Activated naive CD4-positive, alpha-beta T cell treated with anti-CD3 and anti-CD28 coated beads, Interleukin-2, amount 10 ng/mL, durations not matched to agents 7 days and 5 days (primary cell): ENCODE measurements at regions not wholly inside any gene's neighbourhood (a gene's known extent, or its start where the extent isn't known, plus 50 kb on each side); places are given as distances from the start of the nearest gene placed in this dataset.
"Not testable (repeated sequence)": the region's sequence is repeated elsewhere in the genome, so short reads cannot be mapped to it uniquely, and the experiment has no call there.

Experiments
- CTCF ChIA-PET: fragments of 350-600 bp; sonication (Branson Sonifier 250); formaldehyde crosslinking; loops from one replicate; lab custom pipeline; 2021; ENCODE audit warnings: antibody characterized with exemption; lab: Charles Lee
- DNase-seq: peaks from one replicate; pipeline ENCODE4 v3.0.0-alpha.2; 2020
- H3K27ac Mint-ChIP-seq: one replicate; pipeline ENCODE4 v1.8.0; 2021; ENCODE audit warnings: mild to moderate bottlenecking, moderate library complexity, mixed read lengths
- H3K27me3 Mint-ChIP-seq: one replicate; pipeline ENCODE4 v1.8.0; 2021; ENCODE audit warnings: mild to moderate bottlenecking, mixed read lengths
- H3K36me3 Mint-ChIP-seq: one replicate; pipeline ENCODE4 v1.8.0; 2021; ENCODE audit warnings: mixed read lengths
- H3K4me1 Mint-ChIP-seq: one replicate; pipeline ENCODE4 v1.8.0; 2021; ENCODE audit warnings: mixed read lengths
- H3K4me3 Mint-ChIP-seq: one replicate; pipeline ENCODE4 v1.8.0; 2021; ENCODE audit warnings: mild to moderate bottlenecking, moderate library complexity, mixed read lengths
- H3K9me3 Mint-ChIP-seq: one replicate; pipeline ENCODE4 v1.8.0; 2021; ENCODE audit warnings: mixed read lengths

DNA sequence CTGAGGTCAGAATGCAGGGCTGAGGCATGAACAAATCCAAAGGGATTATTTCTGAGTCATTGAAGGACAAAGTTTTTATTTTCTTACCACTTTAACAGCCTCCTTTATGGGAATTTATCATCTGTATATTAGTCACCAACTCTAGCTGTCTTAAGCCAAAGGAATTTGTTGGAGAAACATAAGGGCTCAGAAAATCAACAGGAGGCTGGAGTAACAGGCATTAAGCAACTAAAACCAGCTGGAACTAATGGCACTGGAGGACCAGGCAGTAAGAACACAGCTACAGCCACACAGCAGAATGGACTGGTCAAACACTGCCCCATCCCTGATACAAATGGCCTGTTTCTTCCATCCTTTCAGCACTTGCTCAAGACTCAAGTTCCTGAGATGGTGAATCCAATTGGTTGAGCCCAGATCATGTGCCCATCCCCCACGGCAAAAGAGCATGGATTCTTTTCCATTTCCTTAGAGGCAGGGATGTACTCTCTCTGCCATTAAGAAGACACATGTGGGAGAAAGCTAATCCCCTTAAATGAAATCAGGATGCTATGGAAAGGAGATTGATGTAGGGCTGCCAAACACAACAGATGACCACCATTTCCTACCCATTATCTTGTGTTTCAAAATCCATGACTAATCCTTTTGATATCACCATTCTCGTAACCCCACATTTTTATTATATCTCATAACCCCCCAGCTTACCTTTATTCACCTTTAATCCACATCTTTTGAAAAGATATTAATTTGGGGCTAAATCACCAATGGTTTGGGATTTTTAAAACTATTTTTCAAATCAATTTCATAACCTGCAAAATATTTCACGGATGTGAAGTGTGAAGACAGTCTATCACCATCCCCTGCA lies 157.0 kb upstream of the FNDC3A start:
- CTCF ChIA-PET = interaction anchor here (1.2 kb wide), 1 partner anchor 11 kb away, joined by 3 read pairs; no protein-coding TSS in a partner anchor
- H3K27me3 Mint-ChIP-seq = peaks cover 4% of the 10 kb centered on the region
- no peak for DNase-seq
- no peak overlapping the region for H3K4me3 Mint-ChIP-seq
- no peak overlapping the region for H3K27ac Mint-ChIP-seq
- no peaks in the 10 kb centered on the region for H3K9me3 Mint-ChIP-seq
- H3K4me1 Mint-ChIP-seq = peaks cover 13% of the 10 kb centered on the region
- peaks cover 1% of the 10 kb centered on the region for H3K36me3 Mint-ChIP-seq

GRCh38 chr13:48819376-48819775 lies 156.3 kb upstream of the FNDC3A start:
- H3K9me3 Mint-ChIP-seq = no peaks in the 10 kb centered on the region
- DNase-seq = no peak
- H3K36me3 Mint-ChIP-seq = peaks cover 1% of the 10 kb centered on the region
- no peak overlapping the region for H3K27ac Mint-ChIP-seq
- no peaks in the 10 kb centered on the region for H3K27me3 Mint-ChIP-seq
- H3K4me1 Mint-ChIP-seq = peaks cover 13% of the 10 kb centered on the region
- CTCF ChIA-PET = no interaction called here
- H3K4me3 Mint-ChIP-seq = no peak overlapping the region

DNA sequence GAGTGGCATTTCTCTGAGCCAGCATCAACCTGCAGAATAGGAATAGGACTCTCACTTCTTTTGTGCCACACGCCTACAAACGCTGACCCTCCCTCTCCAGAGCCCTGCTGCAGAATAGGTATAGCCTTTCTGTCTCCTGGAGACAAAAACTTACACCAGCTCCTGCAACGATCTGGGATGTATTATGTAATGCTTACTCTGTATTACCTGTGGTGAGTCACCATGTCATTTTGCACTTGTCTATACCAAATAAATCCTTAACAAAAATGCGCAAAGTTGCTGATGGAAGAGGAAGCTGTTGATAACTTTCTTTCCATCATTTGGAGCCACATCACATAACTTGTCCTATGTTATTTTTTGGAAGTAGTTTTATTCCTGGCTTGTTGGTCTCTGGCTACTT lies 155.8 kb upstream of the FNDC3A start:
- no peak for DNase-seq
- H3K27ac Mint-ChIP-seq = no peak overlapping the region
- H3K4me1 Mint-ChIP-seq = peaks cover 13% of the 10 kb centered on the region
- CTCF ChIA-PET = no interaction called here
- H3K36me3 Mint-ChIP-seq = peaks cover 1% of the 10 kb centered on the region
- no peaks in the 10 kb centered on the region for H3K9me3 Mint-ChIP-seq
- no peaks in the 10 kb centered on the region for H3K27me3 Mint-ChIP-seq
- H3K4me3 Mint-ChIP-seq = no peak overlapping the region

DNA sequence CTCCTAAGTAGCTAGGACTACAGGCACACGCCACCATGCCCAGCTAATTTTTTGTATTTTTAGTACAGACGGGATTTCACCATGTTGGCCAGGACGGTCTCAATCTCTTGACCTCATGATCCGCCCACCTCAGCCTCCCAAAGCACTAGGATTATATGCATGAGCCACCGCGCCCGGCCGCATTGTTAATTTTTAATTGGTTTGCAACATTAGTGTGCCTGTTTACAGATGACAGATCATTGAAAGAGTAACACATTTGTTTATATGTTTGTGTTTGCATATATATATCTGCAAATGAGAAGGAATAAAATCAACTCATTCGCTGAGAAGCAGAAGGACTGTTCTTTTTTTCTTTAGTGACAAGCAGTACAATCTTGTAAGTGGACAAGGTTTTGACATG lies 152.2 kb upstream of the FNDC3A start:
- not testable (repeated sequence) for H3K27ac Mint-ChIP-seq, H3K27me3 Mint-ChIP-seq

DNA sequence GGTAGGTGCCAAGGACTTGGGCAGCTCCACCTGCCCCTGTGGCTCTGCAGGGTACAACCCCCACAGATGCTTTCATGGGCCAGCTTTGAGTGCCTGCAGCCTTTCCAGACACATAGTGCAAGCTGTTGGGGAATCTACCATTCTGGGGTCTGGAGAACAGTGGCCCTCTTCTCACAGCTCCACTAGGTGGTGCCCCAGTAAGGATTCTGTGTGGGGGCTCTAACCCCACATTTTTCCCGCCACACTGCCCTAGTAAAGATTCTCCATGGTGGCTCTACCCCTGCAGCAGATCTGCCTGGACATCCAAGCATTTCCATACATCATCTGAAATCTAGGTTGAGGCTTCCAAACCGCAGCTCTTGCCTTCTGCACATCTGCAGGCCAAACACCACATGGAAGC lies 149.7 kb upstream of the FNDC3A start:
- CTCF ChIA-PET = no interaction called here
- Mint-ChIP-seq H3K9me3 (peaks cover 18% of the 10 kb centered on the region), H3K27ac (no peak overlapping the region), H3K36me3 (peaks cover 8% of the 10 kb centered on the region), H3K4me1 (peaks cover 17% of the 10 kb centered on the region), H3K4me3 (no peak overlapping the region), H3K27me3 (no peaks in the 10 kb centered on the region)
- DNase-seq = no peak

More for the DNA sequence above, 152.2 kb upstream of the FNDC3A start:
- DNase-seq, H3K36me3 Mint-ChIP-seq, H3K4me3 Mint-ChIP-seq, CTCF ChIA-PET, H3K4me1 Mint-ChIP-seq: not testable (repeated sequence)
- H3K9me3 Mint-ChIP-seq = peaks cover 18% of the 10 kb centered on the region

DNA sequence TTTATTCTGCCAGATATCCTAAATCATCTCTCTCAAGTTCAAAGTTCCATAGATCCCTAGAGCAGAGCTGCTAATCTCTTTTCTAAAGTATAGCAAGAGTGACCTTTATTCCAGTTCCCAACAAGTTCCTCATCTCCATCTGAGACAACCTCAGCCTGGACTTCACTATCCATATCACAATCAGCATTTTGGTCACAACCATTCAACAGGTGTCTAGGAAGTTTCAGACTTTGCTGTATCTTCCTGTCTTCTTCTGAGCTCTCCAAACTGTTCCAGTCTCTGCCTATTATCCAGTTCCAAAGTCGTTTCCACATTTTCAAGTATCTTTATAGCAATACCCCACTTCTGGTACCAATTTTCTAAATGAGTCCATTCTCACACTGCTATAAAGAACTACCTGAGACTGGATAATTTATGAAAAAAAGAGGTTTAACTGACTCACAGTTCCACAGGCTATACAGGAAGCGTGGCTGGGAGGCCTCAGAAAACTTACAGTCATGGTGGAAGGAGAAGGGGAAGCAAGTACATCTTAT lies 148.7 kb upstream of the FNDC3A start:
- H3K4me1 Mint-ChIP-seq = peaks cover 17% of the 10 kb centered on the region
- H3K27ac Mint-ChIP-seq, CTCF ChIA-PET, H3K27me3 Mint-ChIP-seq, H3K4me3 Mint-ChIP-seq, DNase-seq, H3K36me3 Mint-ChIP-seq: not testable (repeated sequence)
- H3K9me3 Mint-ChIP-seq = peaks cover 22% of the 10 kb centered on the region

GRCh38 chr13:48827709-48828108 lies 148.0 kb upstream of the FNDC3A start:
- no peaks in the 10 kb centered on the region for H3K27me3 Mint-ChIP-seq
- DNase-seq = no peak
- peaks cover 10% of the 10 kb centered on the region for H3K36me3 Mint-ChIP-seq
- CTCF ChIA-PET = no interaction called here
- H3K27ac Mint-ChIP-seq = no peak overlapping the region
- H3K4me1 Mint-ChIP-seq = peaks cover 17% of the 10 kb centered on the region
- H3K4me3 Mint-ChIP-seq = no peak overlapping the region
- peaks cover 27% of the 10 kb centered on the region for H3K9me3 Mint-ChIP-seq

DNA sequence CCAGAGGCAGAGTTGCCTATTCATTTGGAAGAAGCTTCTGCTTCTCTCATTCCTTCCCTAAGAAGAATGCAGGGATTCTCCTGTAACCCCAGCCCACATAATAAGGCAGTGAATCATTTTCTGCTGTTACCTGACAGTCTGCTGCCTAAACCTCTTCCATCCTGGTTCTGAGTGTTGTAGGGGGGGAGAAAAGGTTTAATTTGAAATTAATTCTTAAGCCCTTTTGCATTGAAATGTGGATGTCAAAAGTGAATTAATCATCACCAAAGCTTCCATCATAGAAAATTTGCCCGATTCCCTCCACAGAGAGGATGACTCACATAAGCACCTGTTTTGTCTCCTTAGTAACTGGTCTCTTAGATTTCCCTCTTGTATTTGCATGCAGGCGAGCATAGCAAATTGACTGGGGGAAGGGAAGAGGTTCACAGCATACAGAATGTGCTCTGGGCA lies 146.7 kb upstream of the FNDC3A start:
- no peak for DNase-seq
- CTCF ChIA-PET = interaction anchor here (0.6 kb wide), 1 partner anchor 56 kb away, joined by 3 read pairs; no protein-coding TSS in a partner anchor
- H3K36me3 Mint-ChIP-seq = peaks cover 10% of the 10 kb centered on the region
- peaks cover 27% of the 10 kb centered on the region for H3K9me3 Mint-ChIP-seq
- H3K27me3 Mint-ChIP-seq = no peaks in the 10 kb centered on the region
- H3K4me1 Mint-ChIP-seq = peaks cover 17% of the 10 kb centered on the region
- H3K4me3 Mint-ChIP-seq = no peak overlapping the region
- H3K27ac Mint-ChIP-seq = no peak overlapping the region

- Mint-ChIP-seq H3K9me3 (peaks cover 27% of the 10 kb centered on the region), H3K27ac (no peak overlapping the region), H3K27me3 (no peaks in the 10 kb centered on the region), H3K4me3 (no peak overlapping the region), H3K36me3 (peaks cover 10% of the 10 kb centered on the region), H3K4me1 (peaks cover 17% of the 10 kb centered on the region)
- CTCF ChIA-PET = interaction anchor here (0.8 kb wide), 1 partner anchor 12 kb away, joined by 3 read pairs; no protein-coding TSS in a partner anchor
- no peak for DNase-seq
Observed at GRCh38 chr13:48829536-48829935, 146.2 kb upstream of the FNDC3A start.

- no peak for DNase-seq
- no peak overlapping the region for H3K27ac Mint-ChIP-seq
- CTCF ChIA-PET = interaction anchor here (1.4 kb wide), 1 partner anchor 62 kb away, joined by 4 read pairs; no protein-coding TSS in a partner anchor
- no peak overlapping the region for H3K4me3 Mint-ChIP-seq
- peaks cover 23% of the 10 kb centered on the region for H3K9me3 Mint-ChIP-seq
- H3K27me3 Mint-ChIP-seq = no peaks in the 10 kb centered on the region
- peaks cover 13% of the 10 kb centered on the region for H3K36me3 Mint-ChIP-seq
- H3K4me1 Mint-ChIP-seq = peaks cover 17% of the 10 kb centered on the region
Observed at GRCh38 chr13:48831248-48831647, 144.5 kb upstream of the FNDC3A start.

GRCh38 chr13:48833412-48833811 lies 142.3 kb upstream of the FNDC3A start:
- CTCF ChIA-PET = no interaction called here
- Mint-ChIP-seq H3K4me1 (peaks cover 17% of the 10 kb centered on the region), H3K36me3 (peaks cover 5% of the 10 kb centered on the region), H3K27me3 (no peaks in the 10 kb centered on the region), H3K4me3 (no peak overlapping the region), H3K27ac (no peak overlapping the region), H3K9me3 (peaks cover 8% of the 10 kb centered on the region)
- DNase-seq = no peak

- H3K4me1 Mint-ChIP-seq = not testable (repeated sequence)
Observed at GRCh38 chr13:48835326-48835725, 140.4 kb upstream of the FNDC3A start.

GRCh38 chr13:48838193-48838973 lies 137.3 kb upstream of the FNDC3A start:
- Mint-ChIP-seq H3K9me3 (no peaks in the 10 kb centered on the region), H3K4me1 (no peaks in the 10 kb centered on the region), H3K27me3 (peaks cover 26% of the 10 kb centered on the region), H3K36me3 (peaks cover 5% of the 10 kb centered on the region), H3K4me3 (no peak overlapping the region), H3K27ac (no peak overlapping the region)
- CTCF ChIA-PET = no interaction called here
- DNase-seq = no peak

More at GRCh38 chr13:48835326-48835725, 140.4 kb upstream of the FNDC3A start:
- H3K9me3 Mint-ChIP-seq, H3K4me3 Mint-ChIP-seq, CTCF ChIA-PET, H3K36me3 Mint-ChIP-seq, H3K27me3 Mint-ChIP-seq, H3K27ac Mint-ChIP-seq, DNase-seq: not testable (repeated sequence)

DNA sequence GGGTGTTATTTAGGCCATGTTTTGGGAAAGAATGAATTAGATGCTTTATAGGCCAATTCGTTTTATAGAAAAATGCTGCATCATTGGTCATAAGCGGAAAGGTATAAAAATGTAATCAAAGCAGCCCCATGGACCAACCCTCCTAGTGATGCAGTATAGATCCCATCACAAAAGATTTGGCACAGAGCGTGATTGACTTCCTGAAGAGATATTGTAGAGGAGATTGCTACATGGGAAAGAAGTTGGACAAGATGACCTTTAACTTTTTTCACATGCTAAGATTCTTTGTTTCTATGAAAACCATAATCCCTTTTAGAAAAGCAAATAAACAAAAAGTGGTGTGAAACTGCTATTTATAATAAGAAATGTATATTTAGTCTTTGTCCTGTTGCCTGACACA lies 136.5 kb upstream of the FNDC3A start:
- DNase-seq = no peak
- H3K27ac Mint-ChIP-seq = no peak overlapping the region
- peaks cover 28% of the 10 kb centered on the region for H3K27me3 Mint-ChIP-seq
- H3K9me3 Mint-ChIP-seq = no peaks in the 10 kb centered on the region
- no peaks in the 10 kb centered on the region for H3K4me1 Mint-ChIP-seq
- CTCF ChIA-PET = no interaction called here
- peaks cover 5% of the 10 kb centered on the region for H3K36me3 Mint-ChIP-seq
- no peak overlapping the region for H3K4me3 Mint-ChIP-seq
